Coronary artery (tissue), 2 donors: ENCODE measurements at regions not wholly inside any gene's neighbourhood (a gene's known extent, or its start where the extent isn't known, plus 50 kb on each side); places are given as distances from the start of the nearest gene placed in this dataset.

ENCODE experiments used
- DNase-seq: peaks from one replicate; pipeline ENCODE4 v3.0.0-alpha.2; 2017; ENCODE audit warnings: low spot score
- H3K27ac ChIP-seq, 2 donors: fragments of 200-600 bp; sonication (generic); one replicate each; pipeline ENCODE4 v1.5.1; 2016 to 2019
- H3K4me3 ChIP-seq: fragments of 200-600 bp; sonication (generic); 2 replicates; pipeline ENCODE4 v1.5.1; 2016; ENCODE audit warnings: mild to moderate bottlenecking, moderate library complexity
- CTCF ChIP-seq: fragments of 200-600 bp; sonication (generic); IDR thresholded peaks from one replicate; pipeline ENCODE4 v1.5.1; 2019; ENCODE audit warnings: antibody characterized with exemption

GRCh38 chr20:18907353-18907752, 93.8 kb downstream of the SCP2D1 start:
- DNase-seq = no peak
- TF ChIP-seq CTCF = no peak
- no peak overlapping the region for H3K27ac ChIP-seq
- no peak overlapping the region for H3K4me3 ChIP-seq

GRCh38 chr20:18908109-18908508, 94.5 kb downstream of the SCP2D1 start:
- no peak for TF ChIP-seq CTCF
- no peak for DNase-seq
- H3K27ac ChIP-seq = no peak overlapping the region
- H3K4me3 ChIP-seq = no peak overlapping the region

GRCh38 chr20:18909254-18909653, 95.7 kb downstream of the SCP2D1 start:
- no peak for TF ChIP-seq CTCF
- no peak overlapping the region for H3K27ac ChIP-seq
- no peak for DNase-seq
- H3K4me3 ChIP-seq = no peak overlapping the region

GRCh38 chr20:18913701-18914100, 100.1 kb downstream of the SCP2D1 start:
- DNase-seq = no peak
- TF ChIP-seq CTCF = no peak
- Histone ChIP-seq H3K27ac (no peak overlapping the region), H3K4me3 (no peak overlapping the region)

- TF ChIP-seq CTCF = no peak
- H3K27ac ChIP-seq = no peak overlapping the region
- DNase-seq = no peak
- H3K4me3 ChIP-seq = no peak overlapping the region
Measured at GRCh38 chr20:18914796-18915195, 101.2 kb downstream of the SCP2D1 start.

- H3K27ac ChIP-seq = no peak overlapping the region
- no peak overlapping the region for H3K4me3 ChIP-seq
- no peak for TF ChIP-seq CTCF
- no peak for DNase-seq
Measured at GRCh38 chr20:18916886-18917750, 103.5 kb downstream of the SCP2D1 start.

GRCh38 chr20:18919996-18920395, 106.4 kb downstream of the SCP2D1 start:
- no peak for TF ChIP-seq CTCF
- no peak for DNase-seq
- Histone ChIP-seq H3K4me3 (no peak overlapping the region), H3K27ac (no peak overlapping the region)
